Suppressor macrophage treated with lipopolysaccharide for 4 hours (primary cell): ENCODE measurements at regions not wholly inside any gene's neighbourhood (a gene's known extent, or its start where the extent isn't known, plus 50 kb on each side); places are given as distances from the start of the nearest gene placed in this dataset.

Experiments
- DNase-seq: peaks from one replicate; pipeline ENCODE4 v3.0.0-alpha.2; 2020

DNA sequence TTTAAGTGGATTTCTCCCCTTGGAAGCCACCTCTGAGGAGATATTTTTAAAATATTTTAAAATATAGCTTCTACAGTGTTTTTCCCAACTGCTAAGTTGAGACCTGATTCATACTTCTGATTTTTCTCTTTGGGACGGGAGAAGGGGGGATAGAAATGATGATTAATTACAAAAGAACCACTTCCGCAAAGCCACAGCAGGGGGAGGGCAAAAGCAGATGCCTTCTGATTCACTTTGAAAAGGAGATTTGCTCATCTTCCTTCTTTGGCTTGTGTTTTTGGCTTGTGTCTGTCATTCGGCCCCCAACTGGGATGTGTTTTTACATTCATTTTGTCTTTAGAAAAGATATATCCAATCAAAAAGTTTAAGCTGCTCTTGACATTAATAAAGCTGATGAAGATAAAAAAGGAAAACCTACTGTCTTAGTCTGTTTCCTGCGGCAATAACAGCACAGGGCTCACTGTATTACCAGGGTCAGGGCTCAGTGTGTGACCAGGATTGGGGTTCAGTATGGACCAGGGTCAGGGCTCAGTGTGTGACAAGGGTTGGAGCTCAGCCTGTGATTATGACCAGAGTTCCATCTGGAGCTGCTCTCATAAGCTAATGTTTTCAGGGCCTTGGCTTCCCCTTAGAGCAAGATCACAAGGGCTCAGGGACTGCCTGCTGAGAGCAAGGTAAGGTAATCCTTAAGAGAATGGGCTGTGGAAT, 223.2 kb downstream of the MTHFS start:
- DNase-seq: peak; percentile 70

DNA sequence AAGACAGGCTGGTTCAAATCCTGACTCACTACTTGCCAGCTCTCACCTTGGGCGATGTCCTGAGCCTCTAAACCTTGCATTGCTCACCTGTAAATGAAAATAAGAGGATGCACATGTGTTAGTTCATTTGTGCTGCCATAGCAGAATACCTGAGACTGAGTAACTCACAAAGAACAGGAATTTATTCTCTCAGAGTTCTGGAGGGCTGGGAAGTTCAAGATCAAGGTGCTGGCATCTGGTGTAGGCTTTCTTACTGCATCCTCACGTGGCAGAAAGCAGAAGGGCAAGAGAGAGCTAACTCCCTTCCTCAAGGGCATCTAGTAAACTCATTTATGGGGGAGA, 222.7 kb downstream of the MTHFS start:
- no peak for DNase-seq

DNA sequence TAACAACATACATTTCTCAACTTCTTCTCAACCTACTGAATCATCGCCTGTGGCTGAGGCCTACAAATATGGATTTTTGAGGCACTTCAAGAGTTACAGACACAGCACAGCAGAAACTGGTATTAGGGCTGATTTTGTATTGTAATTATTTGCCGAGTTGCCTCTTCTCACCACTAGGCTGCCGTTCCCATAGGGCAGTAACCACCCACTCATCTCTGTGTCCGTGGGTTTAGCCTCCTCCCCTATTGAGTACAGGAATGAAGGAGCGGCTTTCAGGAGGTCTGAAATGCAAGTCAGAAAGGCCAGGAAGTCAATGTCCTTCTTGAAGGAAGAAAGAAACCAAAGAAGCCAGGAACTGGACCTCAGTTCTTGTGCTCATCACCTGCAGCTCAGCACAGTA, 220.8 kb downstream of the MTHFS start:
- DNase-seq: no peak

GRCh38 chr15:79676621-79677020, 220.2 kb downstream of the MTHFS start:
- DNase-seq: no peak

DNA sequence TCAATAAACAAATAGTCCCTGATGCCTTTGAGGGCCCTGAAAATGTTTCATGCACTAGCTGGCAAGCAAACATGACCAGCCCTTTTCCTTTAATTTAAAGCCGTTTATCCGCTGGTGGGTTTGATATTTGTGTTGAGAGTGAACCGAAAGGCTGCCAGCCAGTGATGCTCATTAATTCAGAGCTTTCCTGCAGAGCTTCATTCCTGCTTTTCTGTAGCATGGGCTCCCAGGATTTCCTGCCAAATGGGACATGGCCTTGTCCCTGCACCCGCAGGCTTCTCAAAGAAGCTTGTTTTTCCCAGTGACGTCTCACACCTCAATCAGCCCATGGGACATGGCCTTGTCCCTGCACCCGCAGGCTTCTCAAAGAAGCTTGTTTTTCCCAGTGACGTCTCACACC, 219.6 kb downstream of the MTHFS start:
- DNase-seq: no peak

DNA sequence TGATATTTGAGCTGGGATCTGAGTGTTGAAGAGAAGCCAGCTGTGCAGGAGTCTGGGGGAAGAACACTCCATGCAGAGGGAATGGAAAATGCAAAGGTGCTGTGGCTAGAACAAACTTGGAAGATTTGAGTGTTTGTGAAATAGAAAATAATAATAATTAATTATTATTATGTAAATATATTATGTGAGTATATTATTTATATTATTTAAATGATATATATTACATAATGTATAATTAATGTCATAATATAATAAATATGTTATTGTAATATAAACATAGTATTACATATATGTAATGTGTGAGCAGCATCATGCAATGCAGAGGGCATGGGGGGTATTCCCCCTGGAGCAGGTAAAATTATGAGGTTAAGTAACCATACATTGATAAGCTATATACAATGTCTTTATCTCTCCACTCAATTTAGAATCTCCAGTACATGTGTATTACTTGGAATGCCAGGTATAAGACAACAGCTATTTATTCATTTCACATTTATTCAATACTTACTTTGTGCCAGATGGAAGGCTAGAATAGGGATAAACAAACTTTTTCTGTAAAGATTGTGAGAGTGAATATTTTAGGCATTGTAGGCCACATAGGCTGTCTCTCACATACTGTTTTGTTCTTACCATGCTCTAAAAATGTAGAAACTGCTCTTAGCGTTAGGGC, 218.6 kb downstream of the MTHFS start:
- no peak for DNase-seq

DNA sequence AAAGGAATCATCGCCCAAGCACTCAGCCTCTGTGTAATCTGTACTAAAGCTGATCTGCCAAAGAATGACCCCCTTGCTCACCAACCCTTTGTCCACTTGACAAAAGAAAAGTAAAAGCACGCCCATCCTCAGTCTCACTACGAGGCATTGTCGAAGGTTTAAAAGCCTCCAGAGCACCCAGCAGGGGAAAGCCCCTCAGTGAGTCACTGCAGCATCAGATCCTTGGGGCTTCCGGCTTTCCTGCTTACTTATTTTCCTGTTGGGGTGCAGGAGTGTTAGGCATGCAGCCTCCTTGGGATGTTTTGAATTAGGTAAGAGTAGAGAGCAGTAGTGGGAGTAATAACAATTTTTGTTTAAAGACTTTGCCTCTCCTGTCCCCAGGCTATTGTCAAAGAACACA, 216.1 kb downstream of the MTHFS start:
- peak; percentile 42 for DNase-seq

- no peak for DNase-seq
Measured at GRCh38 chr15:79682285-79682684, 214.5 kb downstream of the MTHFS start.

DNA sequence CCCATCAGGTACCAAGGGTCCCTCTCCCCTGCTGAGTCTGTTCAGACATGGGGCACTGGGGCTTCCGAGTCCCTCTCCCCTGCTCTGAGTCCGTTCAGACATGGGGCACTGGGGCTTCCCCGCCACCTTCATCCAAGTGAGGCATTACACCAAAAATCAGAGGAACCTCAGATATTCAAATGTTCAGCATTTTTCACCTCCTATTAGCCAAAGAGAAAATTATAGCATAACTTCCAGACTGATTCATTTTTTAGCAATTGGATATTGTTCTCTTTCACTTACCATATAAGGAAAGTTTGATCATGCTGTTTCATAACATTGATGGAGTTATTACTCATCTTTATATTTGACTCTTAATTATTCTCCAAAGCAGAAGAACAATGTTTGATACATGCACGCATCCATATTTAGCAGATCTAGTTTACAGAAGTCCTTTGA, 213.9 kb downstream of the MTHFS start:
- DNase-seq: peak; percentile 13

DNA sequence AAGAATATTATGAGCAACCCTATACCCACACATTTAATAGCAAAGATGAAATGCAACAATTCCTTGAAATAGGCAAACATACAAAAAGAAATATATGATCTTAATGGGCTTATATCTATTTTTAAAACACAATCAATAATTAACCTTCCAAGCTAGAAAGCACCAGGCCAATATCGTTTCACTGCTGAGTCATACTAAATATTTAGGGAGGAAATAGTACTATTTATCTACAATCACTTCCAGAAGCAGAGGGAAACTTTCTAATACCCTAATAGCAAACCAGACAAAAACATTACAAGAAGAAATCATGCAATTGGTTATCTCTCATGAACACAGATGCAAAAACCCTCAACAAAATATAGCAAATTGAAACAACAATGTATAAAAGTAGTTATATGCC, 207.8 kb downstream of the MTHFS start:
- DNase-seq: no peak

DNA sequence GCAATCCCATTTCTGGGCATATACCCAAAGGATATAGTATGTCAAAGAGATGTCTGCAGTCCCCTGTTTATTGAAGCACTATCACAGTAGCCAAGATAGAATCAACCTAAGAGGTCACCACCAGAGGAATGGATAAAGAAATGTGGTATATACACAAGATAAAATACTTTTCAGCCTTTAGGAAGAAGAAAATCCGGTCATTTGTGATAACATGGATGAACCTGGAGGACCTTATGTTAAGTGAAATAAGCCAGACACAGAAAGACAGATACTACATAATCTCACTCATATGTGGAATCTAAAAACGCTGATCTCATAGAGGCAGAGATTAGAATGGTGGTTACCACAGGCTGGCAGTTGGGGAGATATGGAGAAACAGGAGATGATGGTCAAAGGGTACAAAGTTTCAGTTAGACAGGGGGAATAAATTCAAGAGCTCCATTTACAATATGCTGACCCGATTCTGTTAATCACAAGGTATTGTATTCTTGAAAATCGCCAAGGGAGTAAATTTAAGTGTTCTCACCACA, 195.8 kb downstream of the MTHFS start:
- DNase-seq: no peak

GRCh38 chr15:79702621-79703020, 194.2 kb downstream of the MTHFS start:
- no peak for DNase-seq

DNA sequence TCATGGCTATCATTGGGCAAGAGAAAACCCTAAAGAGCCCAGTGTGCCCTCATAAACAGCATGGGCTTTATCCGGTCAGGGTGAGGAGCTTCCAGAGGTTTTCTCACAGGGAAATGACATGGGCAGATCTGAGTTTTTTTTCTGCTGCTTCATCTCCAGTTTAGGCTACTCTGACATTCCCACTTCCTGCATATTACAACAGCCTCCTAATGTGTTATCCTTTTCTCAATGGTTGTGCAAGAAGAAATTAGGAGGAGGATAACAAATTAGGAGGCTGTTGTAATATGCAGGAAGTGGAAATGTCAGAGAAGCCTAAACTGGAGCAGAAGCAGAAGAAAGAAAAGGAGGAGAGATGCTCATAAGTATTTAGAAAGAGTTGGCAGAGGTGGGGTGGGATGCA, 175.6 kb downstream of the MTHFS start:
- no peak for DNase-seq

DNA sequence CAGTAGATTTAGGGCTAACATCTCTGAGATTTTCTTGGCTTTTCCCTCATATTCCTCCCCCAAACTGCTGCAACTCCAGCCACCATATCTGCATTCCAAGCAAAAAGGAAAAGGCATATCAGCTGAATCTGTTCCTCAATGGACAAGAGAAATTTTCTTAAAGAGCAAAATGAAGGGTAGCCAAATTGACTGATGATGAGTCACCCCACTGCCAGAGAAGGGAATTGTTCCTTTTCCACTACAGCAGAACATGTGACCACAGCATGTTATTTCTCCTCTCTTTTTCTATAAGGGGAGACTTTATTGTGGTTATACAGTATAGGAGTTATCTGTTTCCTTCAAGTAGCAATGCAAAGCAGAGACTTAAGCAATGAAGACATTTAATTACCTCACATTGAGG, 172.5 kb downstream of the MTHFS start:
- peak; percentile 44 for DNase-seq

DNA sequence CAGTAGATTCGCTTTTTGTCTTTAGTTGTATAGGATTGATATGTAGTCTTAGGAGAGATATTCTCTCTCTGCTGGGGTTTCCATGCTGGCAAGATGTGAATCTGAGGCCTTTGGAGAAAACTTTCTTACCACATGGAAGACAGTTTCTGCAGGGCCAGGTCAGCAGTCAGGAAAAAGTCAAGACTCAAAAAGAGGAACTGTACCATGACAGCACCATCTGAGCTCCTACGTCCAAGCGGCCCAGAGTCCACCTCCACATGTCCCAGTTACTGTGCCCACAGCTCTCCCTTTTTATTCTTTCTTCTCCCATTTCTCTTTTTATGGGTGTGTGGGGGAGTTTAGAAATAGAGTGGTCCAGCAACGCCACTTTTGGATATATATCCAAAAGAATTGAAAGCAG, 172.0 kb downstream of the MTHFS start:
- peak; percentile 53 for DNase-seq

DNA sequence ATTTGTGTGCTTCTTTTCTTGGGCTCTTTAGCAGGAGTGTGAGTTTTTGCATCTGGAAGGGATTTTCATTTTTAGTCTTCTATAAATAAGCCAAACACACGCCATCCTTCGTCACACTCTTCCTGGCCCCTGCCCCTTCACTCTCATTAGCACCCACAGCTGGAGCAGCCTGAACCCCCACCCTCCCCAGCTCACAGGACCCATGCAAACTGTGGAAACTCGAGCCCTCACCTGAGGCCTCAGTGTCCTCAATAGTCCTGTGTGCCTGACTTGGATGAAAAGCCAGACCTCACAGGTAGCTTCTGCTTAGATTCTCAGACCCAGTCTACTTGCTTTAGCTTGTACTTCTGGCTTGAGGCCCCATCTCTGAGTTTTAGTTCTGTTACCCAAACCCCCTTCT, 167.9 kb downstream of the MTHFS start:
- DNase-seq: no peak

DNA sequence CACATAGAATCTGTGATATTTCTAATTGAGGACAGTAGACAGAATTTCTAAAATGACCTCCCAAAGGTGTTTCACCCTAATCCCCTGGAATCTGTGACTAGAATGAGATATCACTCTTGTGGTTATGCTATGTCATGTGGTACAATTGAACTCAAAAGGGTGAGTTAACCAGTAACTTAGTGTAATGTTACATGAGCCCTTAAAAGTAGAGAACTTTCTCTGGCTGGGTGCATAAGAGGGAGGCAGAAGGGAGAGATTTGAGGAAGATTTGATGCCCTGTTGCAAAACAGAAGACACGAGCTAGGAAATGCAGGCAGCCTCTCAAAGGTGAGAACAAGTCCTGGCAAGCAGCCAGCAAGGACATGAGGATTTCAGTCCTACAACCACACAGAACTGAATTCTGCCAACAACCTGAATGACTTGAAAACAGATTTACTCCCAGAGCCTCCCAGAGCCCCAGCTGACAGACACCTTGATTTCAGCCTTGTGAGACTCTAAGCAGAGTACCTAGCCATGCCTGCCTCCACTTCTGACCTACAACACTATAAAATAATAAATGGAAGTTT, 160.3 kb downstream of the MTHFS start:
- no peak for DNase-seq

GRCh38 chr15:79738143-79738542, 158.7 kb downstream of the MTHFS start:
- no peak for DNase-seq

GRCh38 chr15:79740561-79740960, 156.3 kb downstream of the MTHFS start:
- DNase-seq: peak; percentile 19

DNA sequence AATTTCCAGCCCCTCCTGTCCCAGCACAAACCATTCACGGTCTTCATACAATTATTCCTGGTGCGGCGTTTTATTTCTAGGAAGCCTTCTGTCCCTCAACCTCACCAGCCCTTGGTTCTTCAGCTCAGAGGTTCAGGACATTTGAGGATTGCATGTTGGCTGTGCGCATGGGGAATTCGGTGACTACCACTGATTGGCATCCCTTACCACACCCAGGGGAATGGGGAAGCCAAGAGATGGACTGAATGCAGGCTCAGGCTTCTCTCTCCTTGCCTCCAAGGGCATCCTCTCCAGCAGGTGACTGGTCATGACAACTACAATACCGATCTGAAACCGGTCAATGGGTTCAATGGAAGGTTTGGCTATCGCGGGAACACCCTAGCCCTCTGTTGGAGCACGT, 153.8 kb downstream of the MTHFS start:
- DNase-seq: no peak

DNA sequence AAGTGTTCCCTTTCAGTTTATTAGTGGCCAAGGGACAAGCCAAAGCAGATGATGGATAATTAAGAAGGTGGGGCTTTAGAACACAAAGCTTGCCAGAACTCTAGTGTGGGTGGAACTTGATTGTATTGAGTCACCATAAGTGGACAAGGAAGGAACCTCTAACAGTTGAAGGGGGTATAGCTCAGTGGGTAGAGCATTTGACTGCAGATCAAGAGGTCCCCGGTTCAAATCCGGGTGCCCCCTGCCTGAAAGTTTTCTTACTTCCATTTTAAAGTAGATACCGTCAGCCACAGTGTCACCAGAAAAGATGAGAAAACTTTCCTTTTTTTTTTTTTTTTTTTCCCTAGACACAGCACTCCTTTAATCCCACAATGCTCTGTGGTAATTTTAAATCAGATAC, 152.3 kb downstream of the MTHFS start:
- peak; percentile 63 for DNase-seq

DNA sequence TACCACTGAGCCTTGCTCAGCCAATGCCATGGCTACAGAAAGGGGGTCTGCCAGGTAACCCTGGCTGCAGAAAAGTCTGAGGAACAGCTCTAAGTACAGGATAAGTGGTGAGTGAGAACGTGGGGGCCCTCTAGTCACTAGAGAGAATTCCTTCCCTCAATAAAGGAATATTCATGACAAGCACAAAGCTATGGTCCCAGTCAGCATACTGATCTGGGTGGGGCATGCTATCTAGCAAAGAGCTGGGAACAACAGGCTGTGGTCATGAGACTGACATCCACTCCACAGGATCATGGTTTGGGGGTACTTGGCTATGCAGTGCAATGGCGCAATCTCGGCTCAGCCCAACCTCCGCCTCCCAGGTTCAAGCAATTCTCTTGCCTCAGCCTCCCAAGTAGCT, 140.4 kb downstream of the MTHFS start:
- DNase-seq: no peak

DNA sequence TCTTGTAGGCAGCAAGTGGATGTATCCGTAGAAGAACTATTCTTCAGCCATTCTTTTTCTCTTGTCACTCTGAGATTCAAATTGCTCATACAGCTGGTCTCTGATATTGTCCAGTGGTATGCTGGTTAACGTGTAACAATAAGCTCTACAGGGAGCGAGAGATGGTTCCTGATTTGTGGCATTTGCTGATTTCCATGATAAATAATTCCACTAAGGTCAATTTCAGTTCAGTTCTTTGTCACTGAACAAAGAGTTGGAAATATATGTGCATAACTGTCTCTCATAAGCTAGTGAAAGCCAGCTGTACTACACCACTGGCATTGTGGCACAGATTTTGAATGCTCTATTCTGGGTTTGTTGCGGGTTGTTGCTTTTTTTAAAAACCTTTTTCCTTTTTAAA, 131.7 kb downstream of the MTHFS start:
- no peak for DNase-seq

- peak; percentile 40 for DNase-seq
Measured at GRCh38 chr15:79769069-79769481, 127.7 kb downstream of the MTHFS start.
